Suprapubic skin (tissue), 4 donors: ENCODE measurements at regions not wholly inside any gene's neighbourhood (a gene's known extent, or its start where the extent isn't known, plus 50 kb on each side); places are given as distances from the start of the nearest gene placed in this dataset.

Experiments used
- POLR2A ChIP-seq, 2 donors: fragments of 450-650 bp; IDR thresholded peaks; one replicate each; pipeline ENCODE4 v1.6.1; 2017; ENCODE audit warnings: antibody characterized with exemption in 2 of 2, mild to moderate bottlenecking in 2 of 2, moderate library complexity in 2 of 2
- POLR2AphosphoS5 ChIP-seq, 3 donors: sonication (generic); formaldehyde crosslinking; IDR thresholded peaks; one replicate each; pipeline ENCODE4 v1.6.1; 2017; ENCODE audit warnings: antibody characterized with exemption in 3 of 3
- TF ChIP-seq, protein P1 (sequence below), 2 donors: fragments of 200-600 bp in 1 of 2; fragments of 450-650 bp in 1 of 2; sonication (generic) in 1 of 2; IDR thresholded peaks; one replicate each; pipeline ENCODE4 v1.5.1; 2016 to 2019; ENCODE audit warnings: antibody characterized with exemption in 2 of 2, mild to moderate bottlenecking in 1 of 2, moderate library complexity in 1 of 2

DNA sequence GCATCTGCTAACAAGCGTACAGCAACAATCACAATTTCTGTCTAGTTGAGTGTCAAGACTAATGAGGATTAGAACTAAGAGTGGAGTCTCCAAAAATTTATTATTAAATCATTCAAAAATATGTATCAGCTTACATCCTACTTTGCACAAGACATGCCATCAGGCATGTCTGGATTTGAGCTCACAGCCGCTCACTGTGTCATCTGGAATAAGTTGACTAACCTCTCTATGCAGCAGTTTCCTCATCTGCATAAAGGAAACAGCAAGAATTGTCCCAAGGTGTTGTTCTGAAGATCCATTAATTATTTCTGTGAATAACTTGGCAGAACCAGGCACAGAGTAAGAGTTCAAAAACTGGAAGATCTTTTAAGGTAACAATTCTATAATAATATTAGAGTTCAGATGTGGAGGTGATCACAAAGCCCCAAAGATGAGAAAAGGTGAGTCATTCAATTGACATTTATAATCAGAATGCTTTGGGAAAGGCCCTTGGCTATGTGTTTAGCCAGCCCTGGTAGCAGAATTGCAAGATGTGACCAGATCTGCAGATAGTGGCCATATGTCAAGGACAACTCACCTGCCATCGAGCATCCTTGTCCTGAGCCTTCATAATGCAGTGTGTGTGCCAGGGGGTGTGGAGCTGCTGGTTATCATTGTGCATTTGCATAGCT is 264.0 kb downstream of the FOXA2 start:
- TF ChIP-seq, protein P1, sequence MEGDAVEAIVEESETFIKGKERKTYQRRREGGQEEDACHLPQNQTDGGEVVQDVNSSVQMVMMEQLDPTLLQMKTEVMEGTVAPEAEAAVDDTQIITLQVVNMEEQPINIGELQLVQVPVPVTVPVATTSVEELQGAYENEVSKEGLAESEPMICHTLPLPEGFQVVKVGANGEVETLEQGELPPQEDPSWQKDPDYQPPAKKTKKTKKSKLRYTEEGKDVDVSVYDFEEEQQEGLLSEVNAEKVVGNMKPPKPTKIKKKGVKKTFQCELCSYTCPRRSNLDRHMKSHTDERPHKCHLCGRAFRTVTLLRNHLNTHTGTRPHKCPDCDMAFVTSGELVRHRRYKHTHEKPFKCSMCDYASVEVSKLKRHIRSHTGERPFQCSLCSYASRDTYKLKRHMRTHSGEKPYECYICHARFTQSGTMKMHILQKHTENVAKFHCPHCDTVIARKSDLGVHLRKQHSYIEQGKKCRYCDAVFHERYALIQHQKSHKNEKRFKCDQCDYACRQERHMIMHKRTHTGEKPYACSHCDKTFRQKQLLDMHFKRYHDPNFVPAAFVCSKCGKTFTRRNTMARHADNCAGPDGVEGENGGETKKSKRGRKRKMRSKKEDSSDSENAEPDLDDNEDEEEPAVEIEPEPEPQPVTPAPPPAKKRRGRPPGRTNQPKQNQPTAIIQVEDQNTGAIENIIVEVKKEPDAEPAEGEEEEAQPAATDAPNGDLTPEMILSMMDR (IDR thresholded peaks at IDR 0.05) = no peak
- no peak for TF ChIP-seq POLR2AphosphoS5 (IDR thresholded peaks at IDR 0.05)
- no peak for TF ChIP-seq POLR2A (IDR thresholded peaks at IDR 0.05)
